GM19372 (cell line): ENCODE measurements at regions not wholly inside any gene's neighbourhood (a gene's known extent, or its start where the extent isn't known, plus 50 kb on each side); places are given as distances from the start of the nearest gene placed in this dataset.
A peak's percentile ranks its signal among the peaks of the same experiment; 100 is the strongest.

Experiments
- ATAC-seq: cut with Tn5 transposase; IDR thresholded peaks from one replicate; pipeline ENCODE4 v1.9.1; 2021; ENCODE audit warnings: mild to moderate bottlenecking, low read depth, moderate library complexity; ENCODE audit not compliant: unreplicated experiment

GRCh38 chr6:121961619-121962125, 437.8 kb upstream of the HSF2 start:
- no peak for ATAC-seq

DNA sequence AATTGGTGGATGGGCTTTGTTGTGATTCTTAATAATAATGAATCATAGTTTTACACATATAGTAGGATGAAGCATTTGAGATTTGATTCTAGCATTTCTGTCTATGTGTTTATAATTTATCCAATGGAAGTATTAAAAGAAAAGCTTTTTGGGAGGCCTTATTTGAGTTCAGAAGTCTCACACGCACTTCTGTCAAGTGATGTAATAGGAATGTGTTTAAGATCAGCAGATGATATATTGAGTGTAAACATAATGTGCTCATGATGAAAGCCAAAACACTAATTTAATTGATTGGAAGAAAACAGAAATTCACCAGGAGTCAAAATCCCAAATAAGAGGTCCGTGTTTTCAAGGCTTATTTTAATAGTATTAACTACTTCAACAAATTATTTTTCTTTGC, 435.6 kb upstream of the HSF2 start:
- ATAC-seq = no peak

DNA sequence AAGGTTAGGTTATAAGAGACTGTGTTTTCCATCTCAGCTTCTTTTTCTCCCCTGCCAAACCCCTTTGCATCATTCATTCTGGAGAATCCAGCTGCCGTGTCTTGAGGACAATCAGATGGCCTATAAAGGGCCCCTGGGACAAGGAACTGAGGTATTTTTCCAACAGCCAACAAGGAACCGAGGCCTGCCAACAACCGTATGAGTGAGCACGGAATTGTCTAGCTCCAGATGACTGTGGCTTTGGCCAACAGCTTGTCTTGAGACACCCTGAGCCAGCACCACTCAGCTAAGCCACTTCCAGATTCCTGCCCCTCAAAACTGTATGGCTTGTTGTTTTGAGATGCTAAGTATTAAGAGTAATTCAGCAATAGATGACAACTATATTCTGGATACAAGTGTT, 433.7 kb upstream of the HSF2 start:
- ATAC-seq = no peak

DNA sequence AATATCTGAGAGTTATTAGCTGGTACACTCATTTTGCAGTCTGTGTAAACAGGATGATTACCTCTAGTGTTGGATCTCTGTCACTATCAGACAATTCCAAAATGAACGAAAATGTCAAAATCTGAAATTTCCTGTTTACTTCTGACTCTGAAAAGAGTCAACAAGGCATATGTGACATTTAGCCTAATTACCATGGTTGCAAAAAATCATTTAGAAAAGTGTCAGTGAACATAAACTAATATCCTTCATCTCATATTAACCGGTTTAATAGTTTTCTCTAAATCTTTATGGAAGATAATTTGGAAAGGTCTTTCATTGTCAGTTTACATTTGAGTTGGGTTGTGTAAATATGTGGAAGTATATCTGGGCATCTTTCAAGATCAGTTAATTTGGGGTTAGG, 431.8 kb upstream of the HSF2 start:
- ATAC-seq = no peak

- ATAC-seq = no peak
Observed at GRCh38 chr6:121971931-121972335, 427.5 kb upstream of the HSF2 start.

GRCh38 chr6:121984956-121985355, 414.5 kb upstream of the HSF2 start:
- ATAC-seq = no peak

DNA sequence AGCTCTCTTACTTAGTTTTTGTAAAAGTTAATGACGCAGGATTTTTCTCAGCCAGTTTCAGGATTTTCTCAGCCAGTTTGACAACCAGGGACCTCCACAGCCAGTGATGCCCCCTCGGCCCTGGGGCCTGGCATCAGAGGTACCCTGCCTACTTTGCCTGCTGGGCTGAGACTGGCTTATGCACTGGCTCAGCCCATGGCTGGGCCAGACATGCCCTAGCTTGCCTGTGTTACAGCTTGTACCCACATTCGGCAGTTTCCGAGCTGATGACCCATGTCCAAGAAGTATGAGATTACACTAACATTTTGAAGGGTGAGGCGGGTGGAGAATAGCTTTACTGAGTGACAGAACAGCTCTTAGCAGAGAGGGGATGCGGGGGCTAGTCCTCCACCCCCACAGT, 406.1 kb upstream of the HSF2 start:
- no peak for ATAC-seq

DNA sequence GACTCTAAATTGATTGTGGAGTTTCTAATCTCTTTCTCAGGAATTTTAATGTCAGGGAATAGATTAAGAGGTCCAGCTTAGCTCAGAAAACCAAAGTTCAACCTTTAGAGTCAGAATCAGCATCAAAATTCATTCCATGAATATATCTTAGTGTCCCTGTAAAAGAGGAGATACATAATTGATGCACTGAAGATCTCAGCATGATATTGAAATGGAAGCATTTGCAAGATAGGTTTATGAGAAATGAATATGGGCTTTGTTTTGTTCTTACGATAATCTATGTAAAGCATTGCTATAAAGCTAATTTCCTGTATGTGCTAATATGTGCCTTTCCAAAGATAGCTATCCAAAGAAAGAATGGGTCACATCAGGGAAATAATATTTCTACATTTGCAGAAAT, 404.5 kb upstream of the HSF2 start:
- ATAC-seq = no peak

DNA sequence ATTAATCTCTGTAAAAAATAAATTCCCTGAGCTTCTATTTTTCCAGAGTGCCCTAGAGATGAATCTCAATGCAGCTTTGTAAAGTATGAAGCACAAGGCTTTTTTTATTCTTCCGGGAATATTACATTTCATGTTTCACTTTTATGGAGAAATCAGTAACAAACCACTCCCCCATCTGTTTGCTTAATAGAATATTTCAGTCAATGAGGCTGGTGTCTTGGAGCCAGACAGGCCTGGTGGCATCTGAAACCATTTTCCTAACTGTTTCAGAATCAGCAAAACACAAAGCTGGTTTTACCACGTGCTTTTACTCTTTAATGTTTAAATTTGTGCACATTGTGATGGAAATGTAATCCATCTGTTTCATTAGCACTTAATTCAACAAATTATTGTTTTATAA, 400.8 kb upstream of the HSF2 start:
- ATAC-seq = no peak

GRCh38 chr6:121999456-122000065, 399.9 kb upstream of the HSF2 start:
- ATAC-seq = no peak

DNA sequence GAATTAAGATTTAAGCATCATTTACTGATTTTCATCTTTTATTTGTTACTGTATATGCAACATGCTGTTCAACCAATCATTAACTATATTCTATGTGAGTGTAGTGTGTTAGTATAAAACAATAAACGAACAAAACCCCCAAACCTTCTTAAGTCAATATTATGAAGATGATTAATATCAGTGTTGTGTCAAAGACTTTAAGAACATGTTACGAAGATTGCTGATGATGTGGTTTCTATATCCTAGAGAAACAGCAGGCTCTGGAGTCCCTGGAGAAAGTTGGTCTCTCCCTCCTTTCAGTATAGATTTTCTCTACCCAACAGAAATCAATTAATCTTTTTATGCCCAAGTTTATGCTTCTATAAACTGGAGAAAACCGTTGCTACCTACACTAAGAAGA, 393.8 kb upstream of the HSF2 start:
- no peak for ATAC-seq

DNA sequence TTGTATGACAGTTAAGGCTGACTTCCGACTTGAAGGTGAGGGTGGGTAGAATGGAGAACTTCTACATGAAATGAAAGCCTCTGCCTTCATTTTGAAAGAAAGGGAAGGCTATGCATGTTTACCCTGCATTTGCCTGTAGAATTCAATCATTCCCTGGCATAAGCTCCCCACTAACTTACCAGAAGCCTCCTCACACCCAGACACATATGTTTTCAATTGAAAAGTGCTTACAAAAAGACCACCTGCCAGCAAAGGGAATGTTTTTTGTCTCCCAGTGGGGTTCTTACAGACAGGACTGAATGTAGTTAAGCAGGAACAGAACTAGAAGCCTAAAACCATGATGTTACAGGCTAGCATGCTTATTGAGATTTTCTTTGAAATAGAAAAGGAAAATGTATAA, 392.1 kb upstream of the HSF2 start:
- no peak for ATAC-seq

GRCh38 chr6:122008101-122008999, 391.1 kb upstream of the HSF2 start:
- no peak for ATAC-seq

DNA sequence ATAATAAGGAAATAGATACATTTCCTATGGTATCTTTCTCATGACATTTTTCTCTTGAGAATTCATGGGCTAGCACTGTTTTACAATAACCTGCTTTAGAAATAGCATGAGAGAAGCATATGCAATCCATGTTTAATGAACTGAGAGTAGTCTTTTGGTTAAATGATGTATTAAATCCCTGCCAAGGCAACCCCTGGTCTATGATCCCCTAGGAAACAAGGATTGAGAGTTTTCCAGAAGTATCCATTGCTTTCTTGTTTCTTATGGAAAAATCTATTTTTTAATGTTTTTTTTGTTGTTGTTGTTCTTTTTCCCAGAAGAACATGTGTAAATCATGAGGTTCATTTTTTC, 390.5 kb upstream of the HSF2 start:
- no peak for ATAC-seq

- no peak for ATAC-seq
Observed at GRCh38 chr6:122012578-122012977, 386.9 kb upstream of the HSF2 start.

GRCh38 chr6:122014961-122015360, 384.5 kb upstream of the HSF2 start:
- no peak for ATAC-seq

DNA sequence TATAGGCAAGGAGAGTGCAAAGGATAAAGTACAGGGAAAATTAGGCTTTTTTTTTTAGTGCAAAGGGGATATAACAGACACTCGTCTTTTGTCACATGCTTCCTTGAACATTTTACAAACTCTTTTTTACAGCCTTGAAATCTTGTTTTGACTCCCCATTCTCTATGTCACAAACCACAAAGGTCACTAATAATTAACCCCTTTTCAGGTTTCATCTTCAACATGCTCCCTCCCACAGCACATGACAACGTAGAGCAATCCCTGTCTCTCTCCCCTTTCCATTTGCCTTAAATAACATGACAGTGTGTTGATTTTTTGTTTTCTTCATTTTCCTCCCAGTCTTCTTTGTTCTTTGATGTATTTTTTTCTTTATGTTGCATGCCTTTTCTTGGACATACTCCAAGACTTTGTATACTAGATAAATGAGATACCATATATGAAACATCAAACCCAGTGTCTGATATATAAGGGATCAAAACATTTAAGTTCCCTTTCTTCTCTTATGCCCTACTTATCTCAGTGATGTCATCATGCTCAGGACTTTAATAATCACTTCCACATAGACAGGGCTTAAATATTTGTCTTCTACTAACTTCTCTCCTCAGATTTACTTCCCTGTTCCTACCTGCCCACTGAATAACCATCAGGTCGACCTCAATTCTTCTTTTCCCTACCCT, 378.7 kb upstream of the HSF2 start:
- peak; percentile 95 for ATAC-seq

DNA sequence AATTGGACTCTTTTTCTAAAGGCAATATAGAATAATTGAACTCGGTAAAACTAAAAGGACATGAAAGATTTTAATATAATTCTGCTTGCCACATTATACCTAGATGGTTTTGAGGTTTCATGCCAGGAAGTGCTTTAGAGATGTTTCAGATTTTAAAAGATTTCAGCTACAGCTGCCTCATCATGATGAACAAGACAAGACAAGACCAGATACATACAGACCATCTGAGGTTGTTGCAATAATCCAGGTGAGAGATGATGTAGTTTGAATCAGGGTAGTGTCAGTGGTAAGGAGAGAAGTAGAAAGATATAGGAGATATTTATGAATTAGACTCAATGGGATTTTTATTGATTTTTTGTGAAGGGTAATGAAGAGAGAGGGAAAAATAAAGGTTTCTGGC, 374.3 kb upstream of the HSF2 start:
- ATAC-seq = no peak

DNA sequence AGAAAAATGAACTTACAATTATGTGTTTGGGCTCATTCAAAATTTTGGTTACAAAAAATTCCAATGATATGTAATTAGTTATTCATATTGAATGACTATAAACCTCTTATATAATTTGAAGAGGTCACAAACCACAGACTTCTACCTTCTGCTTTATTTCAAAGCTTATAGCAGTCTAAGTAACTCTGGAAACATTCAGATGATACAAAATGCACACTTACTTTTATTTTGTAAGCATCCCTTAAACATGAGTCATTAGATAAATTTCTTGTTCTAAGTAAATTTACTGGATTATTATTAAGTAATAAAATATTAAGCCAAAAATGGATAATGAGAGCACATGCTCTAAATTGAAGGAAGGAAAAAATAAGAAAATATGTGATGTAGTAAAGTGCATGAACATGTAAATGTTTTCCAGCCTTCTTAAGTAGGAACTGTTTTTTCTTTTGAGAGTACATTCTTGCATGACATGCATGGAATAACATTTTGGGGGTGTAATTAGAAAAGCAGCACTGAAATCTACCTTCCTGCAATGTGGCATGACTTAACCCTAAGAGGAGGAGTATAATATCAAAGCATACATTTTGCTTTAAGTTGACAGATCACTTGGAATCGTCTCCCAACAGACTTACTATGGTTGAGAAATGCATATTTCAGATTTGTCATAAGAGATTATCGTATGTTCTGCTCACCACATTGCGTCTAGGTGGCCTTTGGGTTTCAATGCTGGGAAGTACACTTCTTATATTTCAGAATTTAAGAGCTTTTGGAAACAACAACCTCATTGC, 372.7 kb upstream of the HSF2 start:
- ATAC-seq = no peak

GRCh38 chr6:122028933-122029522, 370.4 kb upstream of the HSF2 start:
- ATAC-seq = no peak
